Sigmoid colon (tissue), 6 donors: ENCODE measurements at regions not wholly inside any gene's neighbourhood (a gene's known extent, or its start where the extent isn't known, plus 50 kb on each side); places are given as distances from the start of the nearest gene placed in this dataset.

Experiments
- DNase-seq: peaks from one replicate; pipeline ENCODE4 v3.0.0-alpha.2; 2019
- H3K27ac ChIP-seq, 4 donors: fragments of 200-600 bp; sonication (generic); one replicate each; pipeline ENCODE4 v1.5.1; 2016 to 2019; ENCODE audit warnings: mild to moderate bottlenecking in 1 of 4
- H3K27me3 ChIP-seq, 3 donors: fragments of 200-600 bp; sonication (generic); one replicate each; pipeline ENCODE4 v1.5.1; 2019; ENCODE audit warnings: mild to moderate bottlenecking in 1 of 3
- H3K36me3 ChIP-seq, 4 donors: fragments of 200-600 bp; sonication (generic); one replicate each; pipeline ENCODE4 v1.5.1; 2016 to 2019
- H3K4me1 ChIP-seq, 4 donors: fragments of 200-600 bp; sonication (generic); one replicate each; pipeline ENCODE4 v1.5.1; 2017 to 2019
- H3K4me3 ChIP-seq, 4 donors: fragments of 200-600 bp; sonication (generic); one replicate each; pipeline ENCODE4 v1.5.1; 2017 to 2019; ENCODE audit warnings: mild to moderate bottlenecking in 2 of 4, moderate library complexity in 1 of 4
- H3K9me3 ChIP-seq, 4 donors: fragments of 200-600 bp in 3 of 4; sonication (generic) in 3 of 4; one replicate each; pipeline versions ENCODE4 v1.5.1 to v1.6.1; 2013 to 2019
- EP300 ChIP-seq, 4 donors: sonication (generic); formaldehyde crosslinking; IDR thresholded peaks; one replicate each; pipeline ENCODE4 v1.6.1; 2017; ENCODE audit warnings: antibody characterized with exemption in 4 of 4
- POLR2A ChIP-seq, 2 donors: fragments of 450-650 bp; IDR thresholded peaks; one replicate each; pipeline ENCODE4 v1.6.1; 2016; ENCODE audit warnings: antibody characterized with exemption in 2 of 2, mild to moderate bottlenecking in 2 of 2, moderate library complexity in 2 of 2
- POLR2AphosphoS5 ChIP-seq, 4 donors: sonication (generic); formaldehyde crosslinking; IDR thresholded peaks; one replicate each; pipeline ENCODE4 v1.6.1; 2017; ENCODE audit warnings: antibody characterized with exemption in 4 of 4
- WGBS, 2 donors: extraction: QIAGEN DNeasy Blood & Tissue Kit; methylation state at CpG; one replicate each; pipeline ENCODE4 v1.1.7; 2013; 5-methylcytosine and 5-hydroxymethylcytosine counted together
- intact Hi-C: fragments of 100-400 bp; cut with DNase I; formaldehyde crosslinking; loops from one replicate; pipeline ENCODE4 v1.15.1; 2023
- TF ChIP-seq, protein P1 (sequence below), 4 experiments: fragments of 450-650 bp in 3 of 4; fragments of 200-600 bp in 1 of 4; IDR thresholded peaks; one replicate each; pipeline ENCODE4 v1.5.1; 2016 to 2019; ENCODE audit warnings: antibody characterized with exemption in 4 of 4, mild to moderate bottlenecking in 3 of 4, moderate library complexity in 2 of 4
- donor health status: healthy with polysubstance abuse.
- donor health status: healthy.

DNA sequence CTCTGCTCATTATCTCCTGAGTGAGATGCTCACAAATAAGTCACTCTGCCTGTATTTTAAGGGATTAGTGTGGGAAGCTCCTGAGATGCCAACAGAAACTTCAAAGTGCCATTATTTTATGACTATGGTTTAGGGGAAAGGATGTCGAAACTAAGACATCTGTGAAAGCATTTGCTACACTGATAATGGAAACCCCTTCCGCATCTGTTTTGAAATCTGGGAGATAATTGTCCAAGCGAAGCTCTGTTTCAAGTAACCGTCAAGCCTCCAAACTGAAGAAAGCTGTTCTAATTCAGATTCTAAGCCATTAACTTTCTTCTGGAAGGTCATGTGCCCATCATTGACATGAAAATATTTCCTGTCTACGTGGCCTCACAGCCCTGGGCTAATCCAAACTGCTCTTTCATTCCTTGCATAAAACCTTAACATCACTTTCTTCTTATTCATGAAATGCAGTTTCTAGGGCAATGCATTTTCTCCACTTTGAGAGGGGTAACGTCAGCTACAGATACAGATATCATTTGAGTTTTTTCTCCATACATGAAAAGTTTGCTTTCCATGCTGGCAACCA lies 932.0 kb downstream of the C6orf118 start:
- Histone ChIP-seq H3K4me1 (no peaks in the 10 kb centered on the region), H3K9me3 (peaks cover 0 to 3% (median 0%) of the 10 kb centered on the region in 4 donors), H3K27ac (no peak overlapping the region), H3K4me3 (no peak overlapping the region), H3K36me3 (no peaks in the 10 kb centered on the region), H3K27me3 (no peaks in the 10 kb centered on the region)
- TF ChIP-seq EP300 (IDR thresholded peaks at IDR 0.05): no peak
- TF ChIP-seq POLR2A (IDR thresholded peaks at IDR 0.05): no peak
- intact Hi-C loops: no loop called here
- WGBS, 2 donors: 72 to 74% methylated on average over 6 of the region's 6 CpGs
- no peak for DNase-seq

DNA sequence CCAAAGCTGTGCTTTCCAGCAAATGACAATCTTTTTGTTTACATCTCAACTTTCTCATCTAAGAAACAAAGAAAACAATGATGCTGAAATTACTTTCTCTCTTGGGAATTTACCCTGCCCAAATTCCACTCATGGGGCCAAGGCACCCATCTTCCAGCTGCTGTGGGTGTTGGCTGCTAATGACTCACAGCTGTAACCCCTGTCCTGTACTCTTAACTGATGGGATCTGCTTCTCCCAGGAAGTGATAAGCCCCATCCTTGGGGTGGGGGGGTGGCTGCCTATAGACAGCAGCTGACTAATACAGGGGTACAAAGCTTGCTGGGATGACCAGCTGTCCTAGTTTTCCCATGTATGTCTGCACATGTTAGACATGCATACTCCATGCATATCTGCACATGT lies 938.6 kb downstream of the C6orf118 start:
- no peak overlapping the region for H3K27ac ChIP-seq
- H3K9me3 ChIP-seq: no peaks in the 10 kb centered on the region
- TF ChIP-seq POLR2AphosphoS5 (IDR thresholded peaks at IDR 0.05) (no peak), POLR2A (IDR thresholded peaks at IDR 0.05) (no peak), EP300 (IDR thresholded peaks at IDR 0.05) (no peak)
- TF ChIP-seq, protein P1, sequence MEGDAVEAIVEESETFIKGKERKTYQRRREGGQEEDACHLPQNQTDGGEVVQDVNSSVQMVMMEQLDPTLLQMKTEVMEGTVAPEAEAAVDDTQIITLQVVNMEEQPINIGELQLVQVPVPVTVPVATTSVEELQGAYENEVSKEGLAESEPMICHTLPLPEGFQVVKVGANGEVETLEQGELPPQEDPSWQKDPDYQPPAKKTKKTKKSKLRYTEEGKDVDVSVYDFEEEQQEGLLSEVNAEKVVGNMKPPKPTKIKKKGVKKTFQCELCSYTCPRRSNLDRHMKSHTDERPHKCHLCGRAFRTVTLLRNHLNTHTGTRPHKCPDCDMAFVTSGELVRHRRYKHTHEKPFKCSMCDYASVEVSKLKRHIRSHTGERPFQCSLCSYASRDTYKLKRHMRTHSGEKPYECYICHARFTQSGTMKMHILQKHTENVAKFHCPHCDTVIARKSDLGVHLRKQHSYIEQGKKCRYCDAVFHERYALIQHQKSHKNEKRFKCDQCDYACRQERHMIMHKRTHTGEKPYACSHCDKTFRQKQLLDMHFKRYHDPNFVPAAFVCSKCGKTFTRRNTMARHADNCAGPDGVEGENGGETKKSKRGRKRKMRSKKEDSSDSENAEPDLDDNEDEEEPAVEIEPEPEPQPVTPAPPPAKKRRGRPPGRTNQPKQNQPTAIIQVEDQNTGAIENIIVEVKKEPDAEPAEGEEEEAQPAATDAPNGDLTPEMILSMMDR (IDR thresholded peaks at IDR 0.05): no peak
- DNase-seq: no peak
- H3K36me3 ChIP-seq: no peaks in the 10 kb centered on the region
- H3K4me1 ChIP-seq: no peaks in the 10 kb centered on the region
- intact Hi-C loops: no loop called here
- H3K4me3 ChIP-seq: no peak overlapping the region
- no peaks in the 10 kb centered on the region for H3K27me3 ChIP-seq

DNA sequence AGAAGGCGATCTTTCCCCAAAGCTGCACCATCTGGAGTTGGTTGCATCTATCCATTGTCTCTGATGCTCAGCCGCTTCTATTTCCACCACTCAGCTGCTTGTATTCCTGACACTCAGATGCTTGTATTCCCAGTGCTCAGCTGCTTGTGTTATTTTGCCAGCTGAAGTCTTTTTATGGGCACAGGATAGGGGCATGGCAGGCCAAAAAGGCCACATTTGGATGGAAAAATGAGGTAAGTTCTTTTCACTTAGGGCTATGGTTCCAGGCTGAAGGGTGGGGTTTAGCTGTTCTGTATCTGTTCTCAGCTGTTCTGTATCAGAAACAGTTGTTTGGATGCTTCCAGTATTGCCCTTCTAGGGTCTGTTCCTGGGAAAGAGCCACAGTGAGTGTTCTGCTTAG lies 944.9 kb downstream of the QKI start:
- Histone ChIP-seq H3K4me3 (no peak overlapping the region), H3K9me3 (peaks cover 0 to 9% (median 3%) of the 10 kb centered on the region in 4 donors), H3K27me3 (no peaks in the 10 kb centered on the region), H3K4me1 (no peaks in the 10 kb centered on the region), H3K36me3 (no peaks in the 10 kb centered on the region), H3K27ac (no peak overlapping the region)
- 88 to 90% methylated on average over 2 of the region's 2 CpGs for WGBS, 2 donors
- DNase-seq: no peak
- intact Hi-C loops: no loop called here
- TF ChIP-seq, protein P1 (IDR thresholded peaks at IDR 0.05): no peak
- TF ChIP-seq POLR2A (IDR thresholded peaks at IDR 0.05) (no peak), POLR2AphosphoS5 (IDR thresholded peaks at IDR 0.05) (no peak)

DNA sequence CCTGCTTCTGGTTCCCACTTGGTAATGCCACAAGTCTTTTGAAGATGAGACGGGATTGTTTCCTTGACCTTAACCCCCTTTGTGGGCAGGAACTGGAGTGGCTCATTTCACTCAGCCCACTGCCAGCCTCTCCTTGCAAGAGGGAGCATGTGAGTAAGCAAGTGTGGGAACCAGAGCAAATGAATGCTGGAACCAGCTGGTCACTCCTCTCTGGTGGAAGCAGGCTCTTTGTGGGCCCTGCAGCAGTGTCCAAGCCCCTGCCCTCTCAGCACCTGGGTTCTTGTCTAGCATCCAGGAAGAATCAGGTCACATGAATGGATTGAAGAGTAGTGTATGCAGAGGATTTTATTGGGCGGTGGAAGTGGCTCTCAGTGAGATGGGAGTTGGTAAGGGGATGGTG lies 944.5 kb downstream of the QKI start:
- TF ChIP-seq EP300 (IDR thresholded peaks at IDR 0.05) (no peak), POLR2A (IDR thresholded peaks at IDR 0.05) (no peak), POLR2AphosphoS5 (IDR thresholded peaks at IDR 0.05) (no peak)
- TF ChIP-seq, protein P1 (IDR thresholded peaks at IDR 0.05): no peak
- Histone ChIP-seq H3K4me3 (no peak overlapping the region), H3K27me3 (no peaks in the 10 kb centered on the region), H3K36me3 (no peaks in the 10 kb centered on the region), H3K9me3 (peaks cover 0 to 9% (median 3%) of the 10 kb centered on the region in 4 donors), H3K4me1 (no peaks in the 10 kb centered on the region), H3K27ac (no peak overlapping the region)
- 87 to 88% methylated on average over 2 of the region's 2 CpGs for WGBS, 2 donors
- intact Hi-C loops: no loop called here
- DNase-seq: no peak

DNA sequence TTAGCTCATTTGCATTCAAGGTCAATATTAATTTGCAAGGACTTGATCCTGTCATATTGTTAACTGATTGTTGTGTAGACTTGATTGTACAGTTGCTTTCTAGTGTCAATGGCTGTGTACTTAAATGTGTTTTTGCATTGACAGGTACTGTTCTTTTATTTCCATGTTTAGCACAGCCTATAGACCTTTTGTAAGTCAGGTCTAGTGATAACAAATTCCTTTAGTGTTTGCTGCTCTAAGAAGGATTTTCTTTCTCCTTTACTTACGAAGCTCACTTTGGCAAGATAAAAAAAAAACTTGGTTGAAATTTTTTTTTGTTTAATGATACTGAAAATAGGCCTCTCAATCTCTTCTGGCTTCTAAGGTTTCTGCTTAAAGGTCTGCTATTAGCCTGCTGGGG lies 942.3 kb downstream of the QKI start:
- WGBS, 2 donors: 79 to 80% methylated on average over 1 of the region's 1 CpG
- Histone ChIP-seq H3K4me3 (no peak overlapping the region), H3K9me3 (peaks cover 0 to 9% (median 3%) of the 10 kb centered on the region in 4 donors), H3K27ac (no peak overlapping the region), H3K4me1 (no peaks in the 10 kb centered on the region), H3K36me3 (no peaks in the 10 kb centered on the region), H3K27me3 (no peaks in the 10 kb centered on the region)
- TF ChIP-seq EP300 (IDR thresholded peaks at IDR 0.05): no peak
- TF ChIP-seq POLR2AphosphoS5 (IDR thresholded peaks at IDR 0.05): no peak
- TF ChIP-seq, protein P1 (IDR thresholded peaks at IDR 0.05): no peak
- TF ChIP-seq POLR2A (IDR thresholded peaks at IDR 0.05): no peak
- DNase-seq: no peak
- intact Hi-C loops: no loop called here
